ENCODE measurements at regions not wholly inside any gene's neighbourhood (a gene's known extent, or its start where the extent isn't known, plus 50 kb on each side); places are given as distances from the start of the nearest gene placed in this dataset.

- H3K27ac ChIP-seq, result no peak overlapping the region
- intact Hi-C loops (cut with DNase I), result no loop called here
- ATAC-seq, result no peak
- no peaks in the 10 kb centered on the region for H3K36me3 ChIP-seq (ENCODE audit: insufficient read depth in 1 of 2, low read depth in 1 of 2)
- no peaks in the 10 kb centered on the region for H3K27me3 ChIP-seq (ENCODE audit: insufficient read depth in 3 of 3, low read length in 2 of 3)
- TF ChIP-seq, protein P1, sequence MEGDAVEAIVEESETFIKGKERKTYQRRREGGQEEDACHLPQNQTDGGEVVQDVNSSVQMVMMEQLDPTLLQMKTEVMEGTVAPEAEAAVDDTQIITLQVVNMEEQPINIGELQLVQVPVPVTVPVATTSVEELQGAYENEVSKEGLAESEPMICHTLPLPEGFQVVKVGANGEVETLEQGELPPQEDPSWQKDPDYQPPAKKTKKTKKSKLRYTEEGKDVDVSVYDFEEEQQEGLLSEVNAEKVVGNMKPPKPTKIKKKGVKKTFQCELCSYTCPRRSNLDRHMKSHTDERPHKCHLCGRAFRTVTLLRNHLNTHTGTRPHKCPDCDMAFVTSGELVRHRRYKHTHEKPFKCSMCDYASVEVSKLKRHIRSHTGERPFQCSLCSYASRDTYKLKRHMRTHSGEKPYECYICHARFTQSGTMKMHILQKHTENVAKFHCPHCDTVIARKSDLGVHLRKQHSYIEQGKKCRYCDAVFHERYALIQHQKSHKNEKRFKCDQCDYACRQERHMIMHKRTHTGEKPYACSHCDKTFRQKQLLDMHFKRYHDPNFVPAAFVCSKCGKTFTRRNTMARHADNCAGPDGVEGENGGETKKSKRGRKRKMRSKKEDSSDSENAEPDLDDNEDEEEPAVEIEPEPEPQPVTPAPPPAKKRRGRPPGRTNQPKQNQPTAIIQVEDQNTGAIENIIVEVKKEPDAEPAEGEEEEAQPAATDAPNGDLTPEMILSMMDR (IDR thresholded peaks at IDR 0.05), result no peak
- DNase-seq, result no peak
- no peaks in the 10 kb centered on the region for H3K4me1 ChIP-seq
- 92 to 95% (median 93%) methylated on average over 6 of the region's 6 CpGs for WGBS, 3 donors
- H3K4me3 ChIP-seq, result no peak overlapping the region
- no peaks in the 10 kb centered on the region for H3K9me3 ChIP-seq
These were observed 112.7 kb upstream of the NANOS1 start for GRCh38 chr10:118916777-118917176.

GRCh38 chr10:118917701-118918100 lies 111.8 kb upstream of the NANOS1 start:
- H3K4me1 ChIP-seq, result no peaks in the 10 kb centered on the region
- H3K27ac ChIP-seq, result no peak overlapping the region
- H3K4me3 ChIP-seq, result no peak overlapping the region
- intact Hi-C loops (cut with DNase I), result no loop called here
- ATAC-seq, result no peak
- no peaks in the 10 kb centered on the region for H3K9me3 ChIP-seq
- TF ChIP-seq, protein P1 (IDR thresholded peaks at IDR 0.05), result no peak
- no peak for DNase-seq
- no peaks in the 10 kb centered on the region for H3K36me3 ChIP-seq (ENCODE audit: insufficient read depth in 1 of 2, low read depth in 1 of 2)
- H3K27me3 ChIP-seq (ENCODE audit: insufficient read depth in 3 of 3, low read length in 2 of 3), result no peaks in the 10 kb centered on the region
- WGBS, 3 donors, result 88 to 92% (median 90%) methylated on average over 7 of the region's 7 CpGs

DNA sequence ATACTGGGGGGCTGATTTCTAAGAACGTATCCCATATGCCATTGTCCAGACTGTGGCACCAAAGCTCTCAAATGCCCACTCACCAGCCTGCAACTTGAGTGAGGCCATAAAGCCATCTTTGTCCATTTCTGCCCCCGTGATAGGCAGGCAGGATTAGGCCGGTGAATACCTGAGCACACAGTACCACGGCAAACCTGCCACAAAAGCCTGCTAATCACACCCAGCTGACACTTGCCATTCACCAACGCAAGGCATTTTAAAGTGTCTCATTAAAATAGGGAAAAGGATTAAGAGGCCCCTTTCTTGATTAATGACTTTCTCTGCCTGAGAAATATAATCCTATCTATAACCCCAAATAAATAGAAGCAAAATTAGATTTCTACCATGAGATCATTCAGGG lies 111.4 kb upstream of the NANOS1 start:
- ATAC-seq (no peak), DNase-seq (no peak)
- Histone ChIP-seq H3K27me3 (ENCODE audit: insufficient read depth in 3 of 3, low read length in 2 of 3) (no peaks in the 10 kb centered on the region), H3K4me3 (no peak overlapping the region), H3K4me1 (no peaks in the 10 kb centered on the region), H3K9me3 (no peaks in the 10 kb centered on the region), H3K27ac (no peak overlapping the region), H3K36me3 (ENCODE audit: insufficient read depth in 1 of 2, low read depth in 1 of 2) (no peaks in the 10 kb centered on the region)
- TF ChIP-seq, protein P1 (IDR thresholded peaks at IDR 0.05), result no peak
- intact Hi-C loops (cut with DNase I), result no loop called here
- WGBS, 3 donors, result 66 to 72% (median 72%) methylated on average over 5 of the region's 5 CpGs

DNA sequence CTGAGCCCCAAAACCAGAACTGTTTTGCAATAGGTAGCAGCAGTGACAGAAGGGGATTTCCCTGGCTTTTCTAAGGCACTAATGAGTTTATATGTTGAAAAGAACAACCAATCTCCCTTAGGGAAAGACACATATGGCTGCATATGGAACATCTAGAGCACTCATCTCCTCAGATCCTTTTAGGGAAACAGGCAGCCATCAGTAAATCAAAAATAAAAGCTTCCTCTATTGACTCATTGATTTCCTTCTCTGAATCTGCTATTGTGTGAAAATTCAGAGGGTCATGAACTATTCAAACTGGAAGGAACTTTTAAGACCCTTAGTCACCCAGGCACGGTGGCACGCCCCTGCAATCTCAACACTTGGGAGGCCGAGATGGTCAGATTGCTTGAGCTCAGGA lies 110.9 kb upstream of the NANOS1 start:
- TF ChIP-seq, protein P1 (IDR thresholded peaks at IDR 0.05), result no peak
- H3K27me3 ChIP-seq (ENCODE audit: insufficient read depth in 3 of 3, low read length in 2 of 3), result no peaks in the 10 kb centered on the region
- DNase-seq, result no peak
- 67 to 89% (median 79%) methylated on average over 3 of the region's 3 CpGs for WGBS, 3 donors
- H3K9me3 ChIP-seq, result no peaks in the 10 kb centered on the region
- ATAC-seq, result no peak
- no peaks in the 10 kb centered on the region for H3K4me1 ChIP-seq
- H3K36me3 ChIP-seq (ENCODE audit: insufficient read depth in 1 of 2, low read depth in 1 of 2), result no peaks in the 10 kb centered on the region
- intact Hi-C loops (cut with DNase I), result no loop called here
- H3K27ac ChIP-seq, result no peak overlapping the region
- H3K4me3 ChIP-seq, result no peak overlapping the region

GRCh38 chr10:118920206-118920605 lies 109.3 kb upstream of the NANOS1 start:
- H3K9me3 ChIP-seq, result no peaks in the 10 kb centered on the region
- no peaks in the 10 kb centered on the region for H3K4me1 ChIP-seq
- 96 to 98% (median 97%) methylated on average over 9 of the region's 9 CpGs for WGBS, 3 donors
- intact Hi-C loops (cut with DNase I), result no loop called here
- DNase-seq (no peak), ATAC-seq (no peak)
- H3K27me3 ChIP-seq (ENCODE audit: insufficient read depth in 3 of 3, low read length in 2 of 3), result no peaks in the 10 kb centered on the region
- no peak overlapping the region for H3K4me3 ChIP-seq
- TF ChIP-seq, protein P1 (IDR thresholded peaks at IDR 0.05), result no peak
- H3K36me3 ChIP-seq (ENCODE audit: insufficient read depth in 1 of 2, low read depth in 1 of 2), result no peaks in the 10 kb centered on the region
- no peak overlapping the region for H3K27ac ChIP-seq
